ENCODE measurements at regions not wholly inside any gene's neighbourhood (a gene's known extent, or its start where the extent isn't known, plus 50 kb on each side); places are given as distances from the start of the nearest gene placed in this dataset.

DNA sequence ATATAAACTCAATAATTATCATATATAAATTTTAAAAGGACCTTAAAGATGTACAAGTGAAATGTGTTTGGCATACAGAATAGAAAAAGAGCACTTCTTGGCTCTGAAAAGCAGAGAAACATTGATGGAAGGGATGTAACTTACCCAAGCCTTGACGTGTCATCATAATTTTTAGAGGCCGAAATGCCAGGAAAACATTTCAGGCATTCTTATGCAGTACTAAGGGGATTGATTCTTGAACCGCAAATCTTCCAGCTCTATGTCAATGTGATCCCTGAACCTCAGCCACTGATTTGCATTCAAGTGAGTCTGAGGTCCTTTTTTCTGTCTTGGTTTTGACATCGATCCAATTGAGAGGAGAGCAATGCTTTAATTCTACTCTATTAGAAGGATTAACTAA lies 97.8 kb downstream of the CLDN1 start:
- DNase-seq = no peak
- no peaks in the 10 kb centered on the region for H3K79me2 ChIP-seq (ENCODE audit: low read depth)
- no peak overlapping the region for H3K4me2 ChIP-seq
- H3K9me3 ChIP-seq (ENCODE audit: insufficient read depth, low read depth) = 0 out of 2 replicates have a peak, but pooled peaks cover 13% of the 10 kb centered on the region
- no peak overlapping the region for H3K4me3 ChIP-seq
- no TSS peak for BruUV-seq (replicated peaks)
- no peaks in the 10 kb centered on the region for H3K36me3 ChIP-seq (ENCODE audit: low read depth)
- no peak overlapping the region for H3K27ac ChIP-seq
- TF ChIP-seq CTCF (conservative IDR thresholded peaks at IDR 0.05) = no peak
- no peak for TF ChIP-seq EZH2 (IDR thresholded peaks at IDR 0.05; ENCODE audit: low read depth)
- H3K27me3 ChIP-seq (ENCODE audit: insufficient read depth, low read depth) = no peaks in the 10 kb centered on the region
- no peaks in the 10 kb centered on the region for H3K9me2 ChIP-seq (ENCODE audit: insufficient read depth)
- intact Hi-C loops (cut with micrococcal nuclease; ENCODE audit: unreplicated experiment) = loop anchor here (2.0 kb wide), 1 partner anchor 476 kb away; no protein-coding TSS in a partner anchor
- no peak overlapping the region for H2AFZ ChIP-seq
- ChIA-PET CTCF (interaction anchor here (0.7 to 2.9 kb wide), 6 partner anchors 40 to 243 kb away, joined by 3 to 20 read pairs (median 5); partner anchors contain the start of gene CLDN1), POLR2A (ENCODE audit: unreplicated experiment) (interaction anchor here (0.6 kb wide), 1 partner anchor 99 kb away, joined by 3 read pairs; no protein-coding TSS in a partner anchor)
- peaks cover 6% of the 10 kb centered on the region; the same call in 1 of the 2 replicates for H3K4me1 ChIP-seq (replicated peaks; ENCODE audit: insufficient read depth)
- no peaks in the 10 kb centered on the region for H4K20me1 ChIP-seq (ENCODE audit: insufficient read depth)
- H3F3A ChIP-seq (ENCODE audit: insufficient read depth, low read depth) = 0 out of 2 replicates have a peak, but pooled peaks cover under 1% of the 10 kb centered on the region

DNA sequence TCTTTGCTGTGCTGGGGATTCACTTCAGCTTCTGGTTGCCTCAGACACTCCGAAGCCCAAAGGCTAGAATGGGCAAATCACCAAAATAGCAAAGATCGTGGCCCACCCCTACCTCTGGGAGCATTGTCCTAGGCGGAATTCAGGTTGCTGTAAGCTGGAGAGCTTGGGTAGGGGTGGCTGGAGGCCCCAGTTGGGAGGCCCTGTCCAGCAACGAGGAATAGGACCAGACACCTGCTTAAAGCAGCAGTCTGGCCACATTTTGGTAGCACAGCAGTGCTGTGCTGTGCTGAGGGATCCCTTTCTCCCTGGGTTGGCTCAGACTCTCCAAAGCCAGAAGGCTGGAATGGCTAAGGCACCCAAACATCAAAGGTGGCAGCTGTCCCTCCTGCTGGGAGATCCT lies 99.3 kb downstream of the CLDN1 start:
- Histone ChIP-seq H3K4me1 (replicated peaks; ENCODE audit: insufficient read depth) (no peaks in the 10 kb centered on the region), H2AFZ (no peak overlapping the region), H3K4me3 (no peak overlapping the region), H3K27me3 (ENCODE audit: insufficient read depth, low read depth) (no peaks in the 10 kb centered on the region), H3K9me3 (ENCODE audit: insufficient read depth, low read depth) (peaks cover 22% of the 10 kb centered on the region), H3F3A (ENCODE audit: insufficient read depth, low read depth) (no peaks in the 10 kb centered on the region), H3K36me3 (ENCODE audit: low read depth) (no peaks in the 10 kb centered on the region), H3K9me2 (ENCODE audit: insufficient read depth) (no peaks in the 10 kb centered on the region), H3K79me2 (ENCODE audit: low read depth) (no peaks in the 10 kb centered on the region), H4K20me1 (ENCODE audit: insufficient read depth) (no peaks in the 10 kb centered on the region), H3K27ac (no peak overlapping the region), H3K4me2 (no peak overlapping the region)
- no peak for TF ChIP-seq EZH2 (IDR thresholded peaks at IDR 0.05; ENCODE audit: low read depth)
- TF ChIP-seq CTCF (conservative IDR thresholded peaks at IDR 0.05) = no peak
- POLR2A ChIA-PET (ENCODE audit: unreplicated experiment) = no interaction called here
- no TSS peak for BruUV-seq (replicated peaks)
- no peak for DNase-seq
- intact Hi-C loops (cut with micrococcal nuclease; ENCODE audit: unreplicated experiment) = no loop called here
- CTCF ChIA-PET = interaction anchor here (1.0 kb wide), 1 partner anchor 100 kb away, joined by 3 read pairs; the partner anchor contains the start of gene CLDN1

- ChIA-PET POLR2A (ENCODE audit: unreplicated experiment) (no interaction called here), CTCF (interaction anchor here (0.7 to 1.0 kb wide), 2 partner anchors 100 to 142 kb away, joined by 3 to 5 read pairs; partner anchors contain the start of gene CLDN1)
- H3K9me3 ChIP-seq (ENCODE audit: insufficient read depth, low read depth) = peaks cover 27% of the 10 kb centered on the region
- no peaks in the 10 kb centered on the region for H3K79me2 ChIP-seq (ENCODE audit: low read depth)
- no peak overlapping the region for H3K4me2 ChIP-seq
- H2AFZ ChIP-seq = no peak overlapping the region
- H4K20me1 ChIP-seq (ENCODE audit: insufficient read depth) = no peaks in the 10 kb centered on the region
- H3K36me3 ChIP-seq (ENCODE audit: low read depth) = no peaks in the 10 kb centered on the region
- H3K9me2 ChIP-seq (ENCODE audit: insufficient read depth) = no peaks in the 10 kb centered on the region
- no TSS peak for BruUV-seq (replicated peaks)
- H3K4me1 ChIP-seq (replicated peaks; ENCODE audit: insufficient read depth) = peaks cover under 1% of the 10 kb centered on the region; the same call in 1 of the 2 replicates
- no peak for DNase-seq
- H3K27me3 ChIP-seq (ENCODE audit: insufficient read depth, low read depth) = no peaks in the 10 kb centered on the region
- no peak overlapping the region for H3K27ac ChIP-seq
- H3F3A ChIP-seq (ENCODE audit: insufficient read depth, low read depth) = no peaks in the 10 kb centered on the region
- intact Hi-C loops (cut with micrococcal nuclease; ENCODE audit: unreplicated experiment) = no loop called here
- TF ChIP-seq EZH2 (IDR thresholded peaks at IDR 0.05; ENCODE audit: low read depth) (no peak), CTCF (conservative IDR thresholded peaks at IDR 0.05) (no peak)
- no peak overlapping the region for H3K4me3 ChIP-seq
Measured at GRCh38 chr3:190222360-190222759, 99.9 kb downstream of the CLDN1 start.

Measured in PC-9 (cell line).